ENCODE measurements at regions not wholly inside any gene's neighbourhood (a gene's known extent, or its start where the extent isn't known, plus 50 kb on each side); places are given as distances from the start of the nearest gene placed in this dataset.

DNA sequence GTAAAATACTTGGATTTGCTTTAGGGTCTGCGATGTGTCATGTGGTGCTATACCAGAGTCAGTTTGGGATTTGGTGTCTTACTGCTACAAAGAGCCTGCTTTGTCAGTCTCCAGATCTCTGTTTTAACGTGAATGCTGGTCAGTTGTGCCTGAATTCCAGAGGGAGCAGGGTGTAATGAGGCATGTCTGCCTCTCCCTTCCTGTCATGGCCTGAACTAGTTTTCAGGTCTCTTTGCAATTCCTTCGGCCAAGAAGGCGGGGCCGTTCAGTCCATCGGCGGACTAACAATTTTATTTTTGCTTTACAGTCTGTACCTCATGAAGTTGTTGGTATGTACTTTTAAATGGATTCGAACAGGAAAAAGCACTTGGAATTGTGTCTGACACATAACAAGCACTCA is 465.1 kb upstream of the ADARB2 start:
- TF ChIP-seq SUZ12 (IDR thresholded peaks at IDR 0.05) (no peak), HDGF (IDR thresholded peaks at IDR 0.05; ENCODE audit: borderline replicate concordance) (no peak), BHLHE40 (IDR thresholded peaks at IDR 0.05; ENCODE audit: borderline replicate concordance) (no peak), FOXM1 (IDR thresholded peaks at IDR 0.05; ENCODE audit: borderline replicate concordance) (no peak), ZNF384 (IDR thresholded peaks at IDR 0.05) (no peak), LEF1 (IDR thresholded peaks at IDR 0.05; ENCODE audit: borderline replicate concordance) (no peak), CTBP1 (IDR thresholded peaks at IDR 0.05; ENCODE audit: borderline replicate concordance) (no peak), NFRKB (IDR thresholded peaks at IDR 0.05) (no peak), SP1 (IDR thresholded peaks at IDR 0.05) (no peak), FOXA1 (IDR thresholded peaks at IDR 0.05) (no peak), L3MBTL2 (conservative IDR thresholded peaks at IDR 0.05) (no peak), ELF4 (IDR thresholded peaks at IDR 0.05) (no peak), TARDBP (IDR thresholded peaks at IDR 0.05) (no peak)
- TF ChIP-seq, protein P1, sequence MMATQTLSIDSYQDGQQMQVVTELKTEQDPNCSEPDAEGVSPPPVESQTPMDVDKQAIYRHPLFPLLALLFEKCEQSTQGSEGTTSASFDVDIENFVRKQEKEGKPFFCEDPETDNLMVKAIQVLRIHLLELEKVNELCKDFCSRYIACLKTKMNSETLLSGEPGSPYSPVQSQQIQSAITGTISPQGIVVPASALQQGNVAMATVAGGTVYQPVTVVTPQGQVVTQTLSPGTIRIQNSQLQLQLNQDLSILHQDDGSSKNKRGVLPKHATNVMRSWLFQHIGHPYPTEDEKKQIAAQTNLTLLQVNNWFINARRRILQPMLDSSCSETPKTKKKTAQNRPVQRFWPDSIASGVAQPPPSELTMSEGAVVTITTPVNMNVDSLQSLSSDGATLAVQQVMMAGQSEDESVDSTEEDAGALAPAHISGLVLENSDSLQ (IDR thresholded peaks at IDR 0.05): no peak
